OCI-LY1 (cell line): ENCODE measurements at regions not wholly inside any gene's neighbourhood (a gene's known extent, or its start where the extent isn't known, plus 50 kb on each side); places are given as distances from the start of the nearest gene placed in this dataset.

Source experiments
- H2AFZ ChIP-seq: fragments of 200-600 bp; sonication (generic), shearing (Covaris generic); 2 replicates; pipeline ENCODE4 v1.6.0; 2014; ENCODE audit warnings: antibody characterized with exemption, mild to moderate bottlenecking, low read length
- H3F3A ChIP-seq: fragments of 200-600 bp; sonication (generic), shearing (Covaris generic); 2 replicates; pipeline ENCODE4 v1.6.0; 2014; ENCODE audit warnings: mild to moderate bottlenecking, antibody characterized with exemption, low read length, moderate library complexity; ENCODE audit not compliant: insufficient read depth
- H3K27ac ChIP-seq: fragments of 200-600 bp; sonication (generic); 2 replicates; pipeline ENCODE4 v1.5.1; 2014; ENCODE audit warnings: low read length, mixed run types, mild to moderate bottlenecking, low read depth; ENCODE audit not compliant: poor library complexity, severe bottlenecking
- H3K27me3 ChIP-seq: fragments of 200-600 bp; sonication (generic); 2 replicates; pipeline ENCODE4 v1.6.0; 2014; ENCODE audit warnings: antibody characterized with exemption, mild to moderate bottlenecking, low read length, moderate library complexity; ENCODE audit not compliant: insufficient read depth
- H3K36me3 ChIP-seq: fragments of 200-600 bp; sonication (generic); 2 replicates; pipeline ENCODE4 v1.6.1; 2014; ENCODE audit warnings: mild to moderate bottlenecking, antibody characterized with exemption, low read length, moderate library complexity, mixed read lengths; ENCODE audit not compliant: insufficient read depth
- H3K4me1 ChIP-seq: fragments of 200-600 bp; sonication (generic); 2 replicates; pipeline ENCODE4 v1.5.1; 2014; ENCODE audit warnings: mild to moderate bottlenecking, low read length, moderate library complexity; ENCODE audit not compliant: insufficient read depth, severe bottlenecking
- H3K4me2 ChIP-seq: fragments of 200-600 bp; sonication (generic), shearing (Covaris generic); 2 replicates; pipeline ENCODE4 v1.6.1; 2014; ENCODE audit warnings: low read length
- H3K4me3 ChIP-seq: fragments of 200-600 bp; sonication (generic); 2 replicates; pipeline ENCODE4 v1.5.1; 2014; ENCODE audit warnings: low read length, low read depth, mild to moderate bottlenecking, mixed read lengths; ENCODE audit not compliant: poor library complexity, severe bottlenecking
- H3K79me2 ChIP-seq: fragments of 200-600 bp; shearing (Covaris generic); 2 replicates; pipeline ENCODE4 v1.6.1; 2016; ENCODE audit warnings: mixed run types, low read length, mixed read lengths; ENCODE audit not compliant: insufficient read depth
- H3K9ac ChIP-seq: fragments of 200-600 bp; sonication (generic), shearing (Covaris generic); 2 replicates; pipeline ENCODE4 v1.6.1; 2014; ENCODE audit warnings: mild to moderate bottlenecking, low read length, mixed read lengths
- H3K9me2 ChIP-seq: fragments of 200-600 bp; sonication (generic), shearing (Covaris generic); 2 replicates; pipeline ENCODE4 v1.6.1; 2014; ENCODE audit warnings: low read depth, mild to moderate bottlenecking, low read length, mixed read lengths
- H3K9me3 ChIP-seq: fragments of 200-600 bp; shearing (Covaris generic); 2 replicates; pipeline ENCODE4 v1.6.1; 2014; ENCODE audit warnings: low read length, mixed read lengths
- H4K20me1 ChIP-seq: fragments of 200-600 bp; sonication (generic), shearing (Covaris generic); 2 replicates; pipeline ENCODE4 v1.6.0; 2016; ENCODE audit warnings: mild to moderate bottlenecking, low read length; ENCODE audit not compliant: insufficient read depth
- EZH2 ChIP-seq: fragments of 200-600 bp; sonication (generic), shearing (Covaris generic); IDR thresholded peaks from 2 replicates; pipeline ENCODE4 v1.8.0; 2017; ENCODE audit warnings: borderline replicate concordance, mixed run types, mild to moderate bottlenecking, antibody characterized with exemption, low read length, moderate library complexity, mixed read lengths
- TF ChIP-seq, protein P1 (sequence below): fragments of 200-600 bp; sonication (generic), shearing (Covaris generic); IDR thresholded peaks from 2 replicates; pipeline ENCODE4 v1.5.1; 2017; ENCODE audit warnings: mild to moderate bottlenecking, antibody characterized with exemption, low read length, moderate library complexity, mixed read lengths

DNA sequence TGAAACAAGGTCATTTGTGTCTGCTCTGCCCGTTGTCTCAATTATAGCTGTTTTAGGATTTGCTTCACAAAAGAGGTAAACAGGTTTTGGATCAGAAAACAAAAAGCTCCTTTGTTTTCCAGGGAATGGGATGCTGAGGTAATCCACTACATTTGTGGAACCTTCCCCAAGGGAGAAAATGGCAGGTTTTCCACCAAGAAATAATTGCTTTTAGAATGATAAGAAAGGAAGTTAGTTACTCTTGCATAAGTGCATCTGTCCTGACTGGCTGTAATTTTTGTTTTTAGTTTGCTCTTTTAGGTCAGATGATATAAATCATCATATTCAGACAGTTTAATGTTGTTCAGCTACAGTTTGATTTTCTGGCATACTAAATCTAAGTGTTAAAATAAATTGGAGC is 198.5 kb upstream of the COL8A1 start:
- H3F3A ChIP-seq, result no peaks in the 10 kb centered on the region
- no peaks in the 10 kb centered on the region for H3K36me3 ChIP-seq
- H3K9me3 ChIP-seq, result no peaks in the 10 kb centered on the region
- H3K4me1 ChIP-seq, result no peaks in the 10 kb centered on the region
- H3K27ac ChIP-seq, result no peak overlapping the region
- H2AFZ ChIP-seq, result no peak overlapping the region
- TF ChIP-seq, protein P1, sequence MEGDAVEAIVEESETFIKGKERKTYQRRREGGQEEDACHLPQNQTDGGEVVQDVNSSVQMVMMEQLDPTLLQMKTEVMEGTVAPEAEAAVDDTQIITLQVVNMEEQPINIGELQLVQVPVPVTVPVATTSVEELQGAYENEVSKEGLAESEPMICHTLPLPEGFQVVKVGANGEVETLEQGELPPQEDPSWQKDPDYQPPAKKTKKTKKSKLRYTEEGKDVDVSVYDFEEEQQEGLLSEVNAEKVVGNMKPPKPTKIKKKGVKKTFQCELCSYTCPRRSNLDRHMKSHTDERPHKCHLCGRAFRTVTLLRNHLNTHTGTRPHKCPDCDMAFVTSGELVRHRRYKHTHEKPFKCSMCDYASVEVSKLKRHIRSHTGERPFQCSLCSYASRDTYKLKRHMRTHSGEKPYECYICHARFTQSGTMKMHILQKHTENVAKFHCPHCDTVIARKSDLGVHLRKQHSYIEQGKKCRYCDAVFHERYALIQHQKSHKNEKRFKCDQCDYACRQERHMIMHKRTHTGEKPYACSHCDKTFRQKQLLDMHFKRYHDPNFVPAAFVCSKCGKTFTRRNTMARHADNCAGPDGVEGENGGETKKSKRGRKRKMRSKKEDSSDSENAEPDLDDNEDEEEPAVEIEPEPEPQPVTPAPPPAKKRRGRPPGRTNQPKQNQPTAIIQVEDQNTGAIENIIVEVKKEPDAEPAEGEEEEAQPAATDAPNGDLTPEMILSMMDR, result no peak
- no peak for TF ChIP-seq EZH2
- no peaks in the 10 kb centered on the region for H3K79me2 ChIP-seq
- H3K4me3 ChIP-seq, result no peak overlapping the region
- no peaks in the 10 kb centered on the region for H4K20me1 ChIP-seq
- no peak overlapping the region for H3K9ac ChIP-seq
- H3K9me2 ChIP-seq, result no peaks in the 10 kb centered on the region
- no peak overlapping the region for H3K4me2 ChIP-seq
- H3K27me3 ChIP-seq, result no peaks in the 10 kb centered on the region

DNA sequence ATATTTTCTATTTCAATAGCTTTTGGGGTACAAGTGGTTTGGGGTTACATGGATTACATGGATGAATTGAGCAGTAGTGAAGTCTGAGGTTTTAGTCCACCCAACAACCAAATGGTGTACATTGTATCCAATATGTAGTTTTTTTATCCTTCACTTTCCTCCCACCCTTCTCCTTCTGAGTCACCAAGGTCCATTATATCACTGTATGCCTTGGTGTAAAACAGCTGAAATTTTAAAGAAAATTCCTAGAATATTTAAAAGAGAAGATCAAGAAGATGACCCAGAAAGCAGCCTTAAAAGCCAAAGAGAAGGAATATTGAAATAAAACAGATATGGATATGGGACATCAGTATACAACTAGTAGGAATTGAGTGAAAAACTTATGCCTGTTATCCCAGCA is 204.2 kb upstream of the COL8A1 start:
- Histone ChIP-seq H3K4me1 (no peaks in the 10 kb centered on the region), H3K9ac (no peak overlapping the region), H3K27me3 (no peaks in the 10 kb centered on the region), H2AFZ (no peak overlapping the region), H4K20me1 (no peaks in the 10 kb centered on the region), H3K79me2 (no peaks in the 10 kb centered on the region), H3K36me3 (no peaks in the 10 kb centered on the region), H3F3A (no peaks in the 10 kb centered on the region), H3K4me2 (no peak overlapping the region), H3K9me2 (no peaks in the 10 kb centered on the region), H3K9me3 (no peaks in the 10 kb centered on the region), H3K27ac (no peak overlapping the region), H3K4me3 (no peak overlapping the region)
- no peak for TF ChIP-seq EZH2
- TF ChIP-seq, protein P1, result no peak

DNA sequence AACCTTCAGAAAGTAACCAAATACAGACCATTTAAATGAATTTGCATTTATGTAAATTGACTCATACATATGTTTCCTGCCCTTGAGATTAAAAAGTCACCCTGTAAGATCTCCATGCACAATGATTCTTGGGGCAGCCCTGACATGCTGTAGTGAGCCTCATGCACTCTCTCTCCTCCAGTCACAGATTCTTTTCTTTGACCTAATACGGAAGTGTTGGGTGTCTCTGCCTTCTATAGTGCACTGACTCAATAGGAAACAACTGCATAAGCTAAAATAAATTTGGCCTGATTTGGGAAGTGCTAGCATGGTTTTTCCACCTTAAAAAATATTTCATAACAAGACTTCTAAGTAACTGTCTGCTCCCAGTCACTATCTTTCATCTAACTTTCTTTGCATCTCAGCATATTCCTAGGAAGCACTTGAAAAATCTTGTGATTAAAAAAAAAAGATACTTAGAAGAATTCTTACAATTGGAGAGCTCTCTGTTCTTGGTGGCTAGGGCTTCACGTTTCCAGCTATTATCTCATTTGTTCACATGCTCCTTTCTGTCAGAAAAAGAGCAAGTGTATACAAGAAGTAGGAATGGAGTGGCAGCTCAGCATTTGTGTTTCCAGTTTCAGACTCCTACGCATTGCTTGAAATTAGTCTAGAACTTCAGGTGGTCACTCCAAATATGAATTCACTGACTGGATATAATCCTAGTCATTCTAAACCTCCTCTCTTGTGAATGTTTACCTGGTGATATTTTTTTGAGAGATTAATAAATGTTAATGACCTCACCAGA is 207.9 kb upstream of the COL8A1 start:
- H3K36me3 ChIP-seq, result no peaks in the 10 kb centered on the region
- no peaks in the 10 kb centered on the region for H3K27me3 ChIP-seq
- H3F3A ChIP-seq, result no peaks in the 10 kb centered on the region
- H3K4me1 ChIP-seq, result no peaks in the 10 kb centered on the region
- no peak overlapping the region for H3K9ac ChIP-seq
- no peaks in the 10 kb centered on the region for H4K20me1 ChIP-seq
- no peak overlapping the region for H3K27ac ChIP-seq
- no peak overlapping the region for H3K4me2 ChIP-seq
- no peaks in the 10 kb centered on the region for H3K79me2 ChIP-seq
- TF ChIP-seq EZH2, result no peak
- TF ChIP-seq, protein P1, result no peak
- H2AFZ ChIP-seq, result no peak overlapping the region
- H3K4me3 ChIP-seq, result no peak overlapping the region
- no peaks in the 10 kb centered on the region for H3K9me3 ChIP-seq
- H3K9me2 ChIP-seq, result no peaks in the 10 kb centered on the region
